ENCODE measurements at regions not wholly inside any gene's neighbourhood (a gene's known extent, or its start where the extent isn't known, plus 50 kb on each side); places are given as distances from the start of the nearest gene placed in this dataset.

- TF ChIP-seq CTCF (conservative IDR thresholded peaks at IDR 0.05 in 1 of 2, IDR thresholded peaks at IDR 0.05 in 1 of 2; ENCODE audit: low read depth in 1 of 2, low read length in 2 of 2) (no peak), EZH2 (IDR thresholded peaks at IDR 0.05; ENCODE audit: low read length, missing control alignments) (no peak)
Measured at GRCh38 chr13:29681864-29682263, 86.4 kb upstream of the SLC7A1 start.
